Panc1 (cell line): ENCODE measurements at regions not wholly inside any gene's neighbourhood (a gene's known extent, or its start where the extent isn't known, plus 50 kb on each side); places are given as distances from the start of the nearest gene placed in this dataset.

Source experiments
- ATAC-seq: fragments of 200-7000 bp; cut with Tn5 transposase; 2 replicates; pipeline ENCODE4 v1.9.1; 2020; ENCODE audit warnings: mild to moderate bottlenecking, moderate library complexity
- BruUV-seq: library from RNA; stranded (reverse); fragments of 400-500 nt; replicated peaks from 2 replicates; lab custom pipeline; 2021; lab: Mats Ljungman, UMichigan
- CTCF ChIA-PET: fragments of 300-600 bp; sonication (Branson Sonifier 250); formaldehyde crosslinking; loops from one replicate; lab custom pipeline; 2022; ENCODE audit warnings: antibody characterized with exemption; lab: Charles Lee
- POLR2A ChIA-PET: fragments of 300-600 bp; sonication (Branson Sonifier 250); formaldehyde crosslinking; loops from one replicate; lab custom pipeline; 2022; ENCODE audit warnings: antibody characterized with exemption; lab: Charles Lee
- DNase-seq: peaks from one replicate; pipeline ENCODE4 v3.0.0-alpha.2; 2010; ENCODE audit warnings: low read depth, low spot score
- H3K27ac ChIP-seq: 2 replicates; pipeline ENCODE4 v1.5.1; 2011; ENCODE audit warnings: mild to moderate bottlenecking, low read length, inconsistent platforms
- H3K27me3 ChIP-seq: fragments of 200-500 bp; sonication (Bioruptor generic); 2 replicates; pipeline ENCODE4 v1.6.0; 2014; ENCODE audit warnings: low read length, inconsistent platforms; ENCODE audit not compliant: control insufficient read depth, insufficient read depth
- H3K36me3 ChIP-seq: fragments of 200-500 bp; sonication (Bioruptor generic); 2 replicates; pipeline ENCODE4 v1.5.1; 2014; ENCODE audit warnings: inconsistent platforms, mild to moderate bottlenecking, low read length, moderate library complexity; ENCODE audit not compliant: control insufficient read depth, insufficient read depth
- H3K4me1 ChIP-seq: 2 replicates; pipeline ENCODE4 v1.5.1; 2011; ENCODE audit warnings: inconsistent platforms, mild to moderate bottlenecking, low read length, moderate library complexity; ENCODE audit not compliant: control insufficient read depth, insufficient read depth
- H3K4me3 ChIP-seq, 2 experiments: 2 replicates each; pipeline ENCODE4 v1.5.1; 2011 to 2012; ENCODE audit warnings: low read depth in 2 of 2, low read length in 2 of 2, mild to moderate bottlenecking in 2 of 2, inconsistent platforms in 1 of 2, moderate library complexity in 1 of 2
- H3K9me3 ChIP-seq: fragments of 200-500 bp; sonication (Bioruptor generic); 2 replicates; pipeline ENCODE4 v1.5.1; 2014; ENCODE audit warnings: low read depth, mild to moderate bottlenecking, inconsistent platforms, low read length, moderate library complexity; ENCODE audit not compliant: control insufficient read depth, insufficient read depth
- POLR2AphosphoS5 ChIP-seq: IDR thresholded peaks from 2 replicates; pipeline ENCODE4 v1.6.1; 2012; ENCODE audit warnings: mild to moderate bottlenecking, low read depth, low read length, moderate library complexity
- SIN3A ChIP-seq: IDR thresholded peaks from 2 replicates; pipeline ENCODE4 v1.6.1; 2012; ENCODE audit warnings: low read depth, mild to moderate bottlenecking, low read length, moderate library complexity, borderline replicate concordance; ENCODE audit not compliant: insufficient read depth
- TCF7L2 ChIP-seq: IDR thresholded peaks from 2 replicates; pipeline ENCODE4 v1.6.1; 2011; ENCODE audit warnings: mild to moderate bottlenecking, low read depth, low read length, inconsistent platforms
- in situ Hi-C: cut with HindIII; loops from 2 replicates; pipeline ENCODE4 v1.10.0; 2016; ENCODE audit warnings: low sequenced_read_pairs, low pct_unique_long_range_greater_than_20kb
- intact Hi-C: fragments of 100-400 bp; cut with micrococcal nuclease; formaldehyde crosslinking; loops from one replicate; pipeline ENCODE4 v1.10.0; 2022; ENCODE audit not compliant: unreplicated experiment
- TF ChIP-seq, protein P1 (sequence below), 2 experiments: IDR thresholded peaks; 2 replicates each; pipeline ENCODE4 v1.6.1; 2011 to 2012; ENCODE audit warnings: low read depth in 2 of 2, control low read depth in 1 of 2, low read length in 1 of 2, mild to moderate bottlenecking in 1 of 2, moderate library complexity in 1 of 2; ENCODE audit not compliant: insufficient read depth in 1 of 2
- TF ChIP-seq, protein P2 (sequence below): fragments of 450-650 bp; IDR thresholded peaks from 2 replicates; pipeline ENCODE4 v1.5.1; 2017; ENCODE audit warnings: mild to moderate bottlenecking

GRCh38 chr13:85091631-85092234 lies 707.5 kb downstream of the SLITRK6 start:
- DNase-seq: no peak
- no peak overlapping the region for H3K4me3 ChIP-seq
- TF ChIP-seq POLR2AphosphoS5 (no peak), SIN3A (no peak), TCF7L2 (no peak)
- TF ChIP-seq, protein P1, sequence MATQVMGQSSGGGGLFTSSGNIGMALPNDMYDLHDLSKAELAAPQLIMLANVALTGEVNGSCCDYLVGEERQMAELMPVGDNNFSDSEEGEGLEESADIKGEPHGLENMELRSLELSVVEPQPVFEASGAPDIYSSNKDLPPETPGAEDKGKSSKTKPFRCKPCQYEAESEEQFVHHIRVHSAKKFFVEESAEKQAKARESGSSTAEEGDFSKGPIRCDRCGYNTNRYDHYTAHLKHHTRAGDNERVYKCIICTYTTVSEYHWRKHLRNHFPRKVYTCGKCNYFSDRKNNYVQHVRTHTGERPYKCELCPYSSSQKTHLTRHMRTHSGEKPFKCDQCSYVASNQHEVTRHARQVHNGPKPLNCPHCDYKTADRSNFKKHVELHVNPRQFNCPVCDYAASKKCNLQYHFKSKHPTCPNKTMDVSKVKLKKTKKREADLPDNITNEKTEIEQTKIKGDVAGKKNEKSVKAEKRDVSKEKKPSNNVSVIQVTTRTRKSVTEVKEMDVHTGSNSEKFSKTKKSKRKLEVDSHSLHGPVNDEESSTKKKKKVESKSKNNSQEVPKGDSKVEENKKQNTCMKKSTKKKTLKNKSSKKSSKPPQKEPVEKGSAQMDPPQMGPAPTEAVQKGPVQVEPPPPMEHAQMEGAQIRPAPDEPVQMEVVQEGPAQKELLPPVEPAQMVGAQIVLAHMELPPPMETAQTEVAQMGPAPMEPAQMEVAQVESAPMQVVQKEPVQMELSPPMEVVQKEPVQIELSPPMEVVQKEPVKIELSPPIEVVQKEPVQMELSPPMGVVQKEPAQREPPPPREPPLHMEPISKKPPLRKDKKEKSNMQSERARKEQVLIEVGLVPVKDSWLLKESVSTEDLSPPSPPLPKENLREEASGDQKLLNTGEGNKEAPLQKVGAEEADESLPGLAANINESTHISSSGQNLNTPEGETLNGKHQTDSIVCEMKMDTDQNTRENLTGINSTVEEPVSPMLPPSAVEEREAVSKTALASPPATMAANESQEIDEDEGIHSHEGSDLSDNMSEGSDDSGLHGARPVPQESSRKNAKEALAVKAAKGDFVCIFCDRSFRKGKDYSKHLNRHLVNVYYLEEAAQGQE (IDR thresholded peaks at IDR 0.05; ENCODE audit: insufficient read depth in 1 of 2, low read depth in 2 of 2, low read length in 1 of 2): no peak
- TF ChIP-seq, protein P2, sequence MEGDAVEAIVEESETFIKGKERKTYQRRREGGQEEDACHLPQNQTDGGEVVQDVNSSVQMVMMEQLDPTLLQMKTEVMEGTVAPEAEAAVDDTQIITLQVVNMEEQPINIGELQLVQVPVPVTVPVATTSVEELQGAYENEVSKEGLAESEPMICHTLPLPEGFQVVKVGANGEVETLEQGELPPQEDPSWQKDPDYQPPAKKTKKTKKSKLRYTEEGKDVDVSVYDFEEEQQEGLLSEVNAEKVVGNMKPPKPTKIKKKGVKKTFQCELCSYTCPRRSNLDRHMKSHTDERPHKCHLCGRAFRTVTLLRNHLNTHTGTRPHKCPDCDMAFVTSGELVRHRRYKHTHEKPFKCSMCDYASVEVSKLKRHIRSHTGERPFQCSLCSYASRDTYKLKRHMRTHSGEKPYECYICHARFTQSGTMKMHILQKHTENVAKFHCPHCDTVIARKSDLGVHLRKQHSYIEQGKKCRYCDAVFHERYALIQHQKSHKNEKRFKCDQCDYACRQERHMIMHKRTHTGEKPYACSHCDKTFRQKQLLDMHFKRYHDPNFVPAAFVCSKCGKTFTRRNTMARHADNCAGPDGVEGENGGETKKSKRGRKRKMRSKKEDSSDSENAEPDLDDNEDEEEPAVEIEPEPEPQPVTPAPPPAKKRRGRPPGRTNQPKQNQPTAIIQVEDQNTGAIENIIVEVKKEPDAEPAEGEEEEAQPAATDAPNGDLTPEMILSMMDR: no peak
- intact Hi-C loops: no loop called here
- in situ Hi-C loops: no loop called here
- no peak for ATAC-seq
- POLR2A ChIA-PET: no interaction called here
- no peaks in the 10 kb centered on the region for H3K4me1 ChIP-seq
- no peak overlapping the region for H3K27ac ChIP-seq
- H3K27me3 ChIP-seq: no peaks in the 10 kb centered on the region
- no peaks in the 10 kb centered on the region for H3K36me3 ChIP-seq
- no TSS peak for BruUV-seq
- CTCF ChIA-PET: no interaction called here
- no peaks in the 10 kb centered on the region for H3K9me3 ChIP-seq

GRCh38 chr13:85089186-85089585 lies 710.0 kb downstream of the SLITRK6 start:
- in situ Hi-C loops: no loop called here
- Histone ChIP-seq H3K4me1 (no peaks in the 10 kb centered on the region), H3K36me3 (no peaks in the 10 kb centered on the region), H3K27ac (no peak overlapping the region), H3K27me3 (no peaks in the 10 kb centered on the region), H3K4me3 (no peak overlapping the region), H3K9me3 (no peaks in the 10 kb centered on the region)
- CTCF ChIA-PET: no interaction called here
- no peak for TF ChIP-seq POLR2AphosphoS5
- TF ChIP-seq, protein P1 (IDR thresholded peaks at IDR 0.05; ENCODE audit: insufficient read depth in 1 of 2, low read depth in 2 of 2, low read length in 1 of 2): no peak
- TF ChIP-seq TCF7L2: no peak
- no peak for TF ChIP-seq SIN3A
- TF ChIP-seq, protein P2: no peak
- intact Hi-C loops: no loop called here
- POLR2A ChIA-PET: no interaction called here
- BruUV-seq: no TSS peak
- no peak for ATAC-seq
- no peak for DNase-seq
